ENCODE measurements at regions not wholly inside any gene's neighbourhood (a gene's known extent, or its start where the extent isn't known, plus 50 kb on each side); places are given as distances from the start of the nearest gene placed in this dataset.

DNA sequence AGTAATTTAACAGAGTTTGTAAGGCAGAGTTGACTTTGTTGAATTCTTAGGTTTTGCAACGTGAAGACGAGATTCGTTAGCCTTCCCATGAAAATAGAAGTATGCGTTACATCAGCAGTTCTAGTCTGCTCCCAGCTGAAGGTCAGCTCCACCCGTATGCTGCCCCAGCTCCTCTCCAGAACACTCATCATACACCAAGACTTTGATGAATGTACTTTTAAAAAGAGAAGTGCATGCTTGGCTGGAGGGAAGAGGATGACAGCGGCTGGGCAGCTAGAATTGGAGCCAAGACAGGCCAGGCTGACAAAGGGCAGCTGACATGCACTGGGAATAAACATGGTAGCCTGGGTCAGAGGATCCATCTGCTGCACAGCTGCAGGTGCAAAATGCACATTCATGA is 166.3 kb upstream of the ARGLU1 start:
- no peak overlapping the region for H3K4me3 ChIP-seq (ENCODE audit: low read depth, low read length)

GRCh38 chr13:106723036-106723435 is 155.1 kb upstream of the ARGLU1 start:
- no peak for DNase-seq (ENCODE audit: low read depth)
- H3K4me3 ChIP-seq (ENCODE audit: low read depth, low read length) = no peak overlapping the region

More for the DNA sequence above, 166.3 kb upstream of the ARGLU1 start:
- DNase-seq (ENCODE audit: low read depth) = no peak

GRCh38 chr13:106722620-106723019 is 154.7 kb upstream of the ARGLU1 start:
- no peak for DNase-seq (ENCODE audit: low read depth)
- H3K4me3 ChIP-seq (ENCODE audit: low read depth, low read length) = no peak overlapping the region

DNA sequence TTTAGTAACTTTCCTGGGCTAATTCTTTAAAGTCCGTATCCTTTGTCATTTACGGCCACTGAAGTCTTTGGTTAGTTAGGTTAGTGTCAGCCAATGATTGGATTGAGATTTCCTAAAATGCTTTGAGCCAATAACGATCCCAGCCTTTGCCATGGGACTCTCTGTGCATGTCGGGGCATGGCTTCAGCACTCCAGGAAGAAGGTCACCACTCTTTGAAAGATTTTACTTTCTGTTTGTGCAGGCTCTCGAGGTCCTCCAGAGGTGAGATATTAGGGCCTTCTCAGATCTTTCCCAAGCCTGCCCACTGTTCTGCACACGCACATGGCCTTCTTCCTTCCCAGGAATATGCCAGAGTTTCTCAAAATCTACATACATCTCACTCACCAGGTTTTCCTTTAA is 153.7 kb upstream of the ARGLU1 start:
- no peak for DNase-seq (ENCODE audit: low read depth)
- H3K4me3 ChIP-seq (ENCODE audit: low read depth, low read length) = no peak overlapping the region

DNA sequence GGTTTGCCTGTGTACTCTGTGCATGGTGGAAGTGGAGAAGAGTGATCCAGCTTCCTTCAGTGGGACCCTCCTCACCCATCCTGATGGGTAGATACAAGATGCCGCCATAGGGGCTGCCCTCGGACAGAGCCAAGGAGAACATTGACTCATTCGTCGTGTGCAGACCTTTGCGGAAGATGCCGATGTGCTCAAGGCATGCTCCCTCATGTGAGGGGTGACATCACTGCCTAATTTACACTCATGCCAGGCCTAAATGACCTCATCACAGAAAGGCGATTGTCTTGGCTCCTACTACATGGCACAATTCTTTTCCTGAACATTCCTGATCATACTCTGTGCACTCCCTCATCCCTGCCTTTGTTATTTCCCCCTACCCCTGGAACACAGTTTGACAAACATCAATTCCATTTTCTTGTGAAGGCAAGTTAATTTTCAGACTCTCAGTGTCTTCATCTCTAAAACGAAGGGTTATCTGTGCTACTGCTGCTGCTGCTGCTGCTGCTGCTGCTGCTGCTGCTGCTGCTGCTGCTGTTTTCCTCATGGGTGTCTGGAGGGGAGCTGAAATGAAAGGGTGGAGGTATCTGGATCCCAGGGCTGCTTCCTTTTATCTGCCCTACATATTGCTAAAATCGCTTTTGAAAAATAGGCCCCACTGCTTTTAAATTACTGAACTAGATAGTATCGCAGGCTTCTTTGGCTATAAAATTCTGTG is 146.5 kb upstream of the ARGLU1 start:
- H3K4me3 ChIP-seq (ENCODE audit: low read depth, low read length) = no peak overlapping the region
- DNase-seq (ENCODE audit: low read depth) = no peak

GRCh38 chr13:106712381-106712780 is 144.4 kb upstream of the ARGLU1 start:
- H3K4me3 ChIP-seq (ENCODE audit: low read depth, low read length) = no peak overlapping the region
- DNase-seq (ENCODE audit: low read depth) = no peak

GRCh38 chr13:106710266-106710665 is 142.3 kb upstream of the ARGLU1 start:
- H3K4me3 ChIP-seq (ENCODE audit: low read depth, low read length) = no peak overlapping the region
- peak; percentile 7 for DNase-seq (ENCODE audit: low read depth)

DNA sequence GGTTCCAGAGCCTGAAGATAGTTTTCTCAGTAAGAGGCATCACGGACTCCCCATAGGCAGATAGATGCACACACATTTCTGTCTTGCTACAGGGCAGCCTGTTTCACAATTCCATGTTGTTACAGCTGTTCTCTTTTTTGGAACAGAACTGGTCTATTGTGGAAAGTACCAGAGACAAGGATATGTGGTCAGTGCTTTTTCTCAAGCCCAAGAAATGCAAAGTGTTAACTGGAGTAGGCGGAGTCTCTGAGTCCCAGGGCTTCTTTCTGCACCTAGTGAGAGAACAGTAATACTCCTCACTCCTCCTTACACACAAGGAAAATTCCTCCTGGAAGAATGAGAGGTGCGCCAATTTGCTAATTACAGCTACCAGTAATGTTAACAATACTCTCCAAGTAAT is 141.6 kb upstream of the ARGLU1 start:
- no peak overlapping the region for H3K4me3 ChIP-seq (ENCODE audit: low read depth, low read length)
- DNase-seq (ENCODE audit: low read depth) = peak; percentile 12

DNA sequence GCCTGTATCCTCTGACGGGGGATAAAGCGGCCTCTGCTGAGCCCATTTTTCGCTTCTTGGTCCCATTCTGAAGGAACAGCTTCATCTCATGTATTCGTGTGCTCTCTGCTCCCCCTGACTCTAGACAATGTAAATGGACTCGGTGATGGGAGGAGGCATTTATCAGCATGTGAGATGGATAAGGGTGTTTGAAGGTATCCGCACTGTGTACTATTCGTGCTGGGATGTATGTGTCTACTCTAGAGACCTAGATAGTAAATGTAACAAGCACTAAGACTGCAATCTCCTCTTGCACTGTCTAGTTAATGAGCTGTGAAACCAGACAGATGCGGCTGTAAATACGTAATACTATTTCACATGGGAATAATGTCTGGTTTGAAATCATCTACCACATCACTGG is 134.6 kb upstream of the ARGLU1 start:
- DNase-seq (ENCODE audit: low read depth) = no peak
- H3K4me3 ChIP-seq (ENCODE audit: low read depth, low read length) = no peak overlapping the region

DNA sequence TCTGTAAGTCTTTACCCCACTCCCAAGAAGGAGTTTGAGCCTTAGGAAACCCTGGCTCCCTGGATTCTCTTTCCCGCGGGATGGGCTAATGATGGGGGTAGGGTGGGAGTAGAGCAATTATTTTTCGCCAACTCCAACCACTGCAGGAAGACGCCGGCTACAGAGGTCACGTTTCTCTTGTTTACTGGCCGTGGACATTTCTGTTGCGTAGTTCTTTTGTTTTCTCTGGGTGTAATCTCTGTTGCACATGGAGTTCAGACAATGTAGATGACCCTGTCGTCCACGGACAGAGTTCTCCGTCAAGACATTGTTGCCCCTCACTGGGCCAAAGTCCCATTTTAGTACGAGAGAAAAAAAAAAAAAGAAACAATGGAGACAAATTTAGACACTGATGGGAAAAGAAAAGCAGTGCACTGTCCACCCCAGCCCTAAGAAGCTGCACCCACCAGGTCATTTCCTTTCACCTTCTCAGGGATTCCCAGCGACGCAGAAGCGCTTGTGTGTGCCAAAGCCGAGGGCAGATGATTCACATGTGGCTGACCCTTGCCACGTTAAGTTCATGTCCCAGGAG is 133.9 kb upstream of the ARGLU1 start:
- no peak for DNase-seq (ENCODE audit: low read depth)
- no peak overlapping the region for H3K4me3 ChIP-seq (ENCODE audit: low read depth, low read length)

DNA sequence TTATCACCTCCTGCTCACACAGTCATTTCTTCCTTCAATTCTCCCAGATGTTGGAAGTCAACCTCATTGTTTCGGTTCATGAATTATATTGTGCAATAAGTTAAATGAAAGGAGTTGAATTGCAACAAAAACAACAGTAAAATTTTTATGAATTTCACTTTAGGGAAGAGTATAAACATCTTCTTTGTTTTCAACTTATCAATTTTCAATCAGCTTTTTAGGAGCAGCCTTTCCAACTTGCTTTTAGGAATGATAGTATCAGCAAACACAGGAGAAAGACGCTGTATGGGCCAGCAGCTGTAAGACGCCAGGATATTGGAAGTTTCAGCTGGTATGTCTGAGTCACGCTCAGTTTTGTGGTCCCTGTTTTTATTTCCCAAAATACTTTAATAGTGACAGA is 132.5 kb upstream of the ARGLU1 start:
- no peak for DNase-seq (ENCODE audit: low read depth)
- no peak overlapping the region for H3K4me3 ChIP-seq (ENCODE audit: low read depth, low read length)

DNA sequence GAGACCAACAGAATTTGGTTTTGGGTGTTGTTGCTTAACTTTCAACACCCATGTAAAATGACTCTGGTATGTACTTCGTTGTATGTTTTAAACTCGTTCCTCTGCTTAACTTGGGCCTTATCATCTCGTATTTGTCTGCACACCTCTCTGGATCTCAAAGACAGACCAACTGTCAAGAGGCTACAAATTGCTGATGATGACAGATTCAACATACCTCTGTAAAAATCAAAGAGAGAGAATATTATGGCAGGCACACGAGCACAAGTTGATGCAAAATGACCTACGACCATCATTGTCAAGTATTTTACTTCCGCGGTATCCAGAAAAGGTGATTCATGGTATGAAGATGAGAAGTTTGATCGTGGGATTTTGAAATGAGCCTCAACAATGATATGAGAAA is 132.1 kb upstream of the ARGLU1 start:
- H3K4me3 ChIP-seq (ENCODE audit: low read depth, low read length) = no peak overlapping the region

GRCh38 chr13:106699311-106699710 is 131.4 kb upstream of the ARGLU1 start:
- no peak overlapping the region for H3K4me3 ChIP-seq (ENCODE audit: low read depth, low read length)
- no peak for DNase-seq (ENCODE audit: low read depth)

More for the DNA sequence above, 132.1 kb upstream of the ARGLU1 start:
- no peak for DNase-seq (ENCODE audit: low read depth)

GRCh38 chr13:106696719-106697118 is 128.8 kb upstream of the ARGLU1 start:
- no peak overlapping the region for H3K4me3 ChIP-seq (ENCODE audit: low read depth, low read length)
- DNase-seq (ENCODE audit: low read depth) = no peak

- DNase-seq (ENCODE audit: low read depth) = no peak
- no peak overlapping the region for H3K4me3 ChIP-seq (ENCODE audit: low read depth, low read length)
Observed at GRCh38 chr13:106696140-106696539, 128.2 kb upstream of the ARGLU1 start.

GRCh38 chr13:106695139-106695538 is 127.2 kb upstream of the ARGLU1 start:
- no peak overlapping the region for H3K4me3 ChIP-seq (ENCODE audit: low read depth, low read length)
- no peak for DNase-seq (ENCODE audit: low read depth)

DNA sequence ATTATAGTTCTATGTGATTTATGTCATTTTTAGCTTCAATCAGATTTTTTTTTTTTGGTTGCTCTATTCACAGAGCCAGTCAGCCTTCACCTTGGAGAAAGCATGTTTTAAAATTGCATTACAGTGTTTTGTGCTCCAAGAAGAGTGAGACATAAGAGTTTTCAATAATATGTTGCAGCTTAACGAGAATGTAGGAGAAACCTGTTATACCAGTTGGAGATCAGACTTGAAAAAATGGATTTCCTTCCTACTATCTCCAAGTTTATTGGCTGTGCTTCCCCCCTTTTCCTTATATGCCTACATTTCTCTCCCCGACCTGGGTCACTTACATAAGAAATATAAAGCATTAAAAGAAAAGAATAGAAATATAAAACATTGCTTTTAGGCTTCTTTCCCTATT is 123.9 kb upstream of the ARGLU1 start:
- H3K4me3 ChIP-seq (ENCODE audit: low read depth, low read length) = no peak overlapping the region

GRCh38 chr13:106691341-106691740 is 123.4 kb upstream of the ARGLU1 start:
- H3K4me3 ChIP-seq (ENCODE audit: low read depth, low read length) = no peak overlapping the region
- no peak for DNase-seq (ENCODE audit: low read depth)

More for the DNA sequence above, 123.9 kb upstream of the ARGLU1 start:
- no peak for DNase-seq (ENCODE audit: low read depth)

DNA sequence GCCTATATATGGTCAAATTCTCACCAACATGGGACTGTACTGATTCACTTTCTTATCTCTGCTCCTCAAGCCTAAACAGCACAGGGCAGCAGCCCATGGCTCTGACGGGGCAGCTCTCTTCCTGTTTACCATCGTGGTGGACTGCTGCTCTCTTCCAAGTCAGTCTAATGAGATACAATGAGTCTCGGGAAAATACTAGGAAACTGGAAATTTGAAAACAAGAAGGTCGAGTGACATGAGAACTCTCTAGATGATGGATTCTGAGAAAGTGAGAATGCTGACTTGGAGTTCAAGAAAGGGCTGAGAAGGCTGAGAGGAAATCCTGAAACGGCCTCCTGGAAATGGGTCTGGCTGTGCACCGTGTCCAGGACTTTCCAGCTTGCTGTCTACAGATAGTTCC is 122.8 kb upstream of the ARGLU1 start:
- no peak for DNase-seq (ENCODE audit: low read depth)
- no peak overlapping the region for H3K4me3 ChIP-seq (ENCODE audit: low read depth, low read length)

DNA sequence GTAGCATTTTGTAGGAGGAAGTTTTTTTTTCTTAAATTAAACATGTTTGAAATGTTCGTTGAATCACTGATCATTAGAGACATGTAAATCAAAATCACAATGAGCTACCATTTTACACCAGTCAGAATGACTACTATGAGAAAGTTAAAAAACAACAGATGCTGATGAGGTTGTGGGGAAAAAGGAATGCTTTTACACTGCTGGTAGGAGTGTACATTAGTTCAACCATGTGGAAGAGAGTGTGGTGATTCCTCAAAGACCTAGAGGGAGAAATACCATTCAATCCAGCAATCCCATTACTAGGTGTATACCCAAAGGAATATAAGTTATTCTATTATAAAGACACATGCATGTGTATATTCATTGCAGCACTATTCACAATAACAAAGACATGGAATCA is 122.0 kb upstream of the ARGLU1 start:
- DNase-seq (ENCODE audit: low read depth) = no peak
- H3K4me3 ChIP-seq (ENCODE audit: low read depth, low read length) = no peak overlapping the region

GRCh38 chr13:106688940-106689339 is 121.0 kb upstream of the ARGLU1 start:
- DNase-seq (ENCODE audit: low read depth) = no peak
- no peak overlapping the region for H3K4me3 ChIP-seq (ENCODE audit: low read depth, low read length)
